SK-MEL-5 (cell line): ENCODE measurements at regions not wholly inside any gene's neighbourhood (a gene's known extent, or its start where the extent isn't known, plus 50 kb on each side); places are given as distances from the start of the nearest gene placed in this dataset.

Source experiments
- DNase-seq: peaks from one replicate; pipeline ENCODE4 v3.0.0-alpha.2; 2016; ENCODE audit warnings: low read depth, low spot score
- in situ Hi-C: cut with HindIII; loops from 2 replicates; pipeline ENCODE4 v1.10.0; 2016; ENCODE audit warnings: low sequenced_read_pairs, high pct_unique_total_duplicates, low pct_unique_long_range_greater_than_20kb

DNA sequence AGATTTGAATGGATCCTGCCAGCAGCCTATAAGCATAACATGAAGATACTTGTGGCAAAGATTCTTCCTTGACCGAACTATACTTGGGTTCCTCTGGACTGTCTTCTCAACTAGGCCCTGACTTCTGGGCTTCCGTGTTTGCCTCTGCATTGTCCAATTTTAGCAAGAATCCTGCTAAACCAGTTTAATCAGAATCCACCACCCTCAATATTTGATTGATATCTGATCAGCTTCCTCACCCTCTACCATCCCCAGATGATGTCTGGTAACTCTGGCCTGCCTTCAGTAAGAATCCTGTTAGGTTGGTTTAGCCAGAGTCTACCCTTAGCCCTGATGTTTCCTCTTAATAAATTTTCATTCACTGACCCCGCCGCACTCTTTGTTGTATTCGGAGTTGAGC is 54.4 kb upstream of the GALNT10 start:
- no peak for DNase-seq
- in situ Hi-C loops: no loop called here

DNA sequence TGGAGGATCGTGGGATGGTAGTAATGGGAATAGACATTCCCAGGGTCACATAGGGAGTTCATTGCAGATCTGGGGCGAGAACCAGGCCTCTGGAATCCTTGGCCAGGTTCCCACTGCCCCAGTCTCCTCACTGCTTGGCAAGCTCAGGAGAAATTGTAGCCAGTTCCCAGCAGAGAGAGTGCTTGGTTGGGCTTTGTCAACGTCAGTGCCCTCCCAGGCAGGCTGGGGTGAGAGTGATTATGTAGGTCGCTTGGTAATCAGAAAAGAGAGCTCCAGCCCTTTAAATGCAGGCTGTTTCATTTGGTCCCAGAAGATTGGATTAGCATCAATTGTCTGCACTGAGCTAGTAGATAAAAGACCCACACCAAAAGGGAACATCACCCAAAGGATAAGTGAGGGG is 51.8 kb upstream of the GALNT10 start:
- DNase-seq: no peak
- in situ Hi-C loops: no loop called here

DNA sequence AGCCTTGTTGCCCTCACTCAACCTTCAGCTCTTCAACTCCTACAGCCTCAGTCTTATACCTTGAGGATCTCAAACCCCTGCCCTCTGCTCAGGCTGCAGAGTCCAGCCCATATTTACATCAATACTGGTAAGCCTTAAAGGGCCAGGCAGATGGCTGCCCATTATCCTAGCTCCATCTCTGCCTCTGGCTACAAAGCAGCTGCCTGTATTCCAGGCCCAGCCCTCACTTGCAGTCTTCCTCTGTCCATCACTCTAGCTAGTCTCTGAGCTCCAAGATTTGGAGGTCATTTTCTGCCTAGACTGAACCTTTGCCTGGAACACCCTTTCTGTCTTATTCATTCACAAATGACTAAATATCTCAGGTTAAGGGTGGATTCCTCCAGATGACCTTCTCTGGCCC is 50.2 kb upstream of the GALNT10 start:
- in situ Hi-C loops: no loop called here
- no peak for DNase-seq
